Ascending aorta (tissue), 2 donors: ENCODE measurements at regions not wholly inside any gene's neighbourhood (a gene's known extent, or its start where the extent isn't known, plus 50 kb on each side); places are given as distances from the start of the nearest gene placed in this dataset.

Experiments used
- DNase-seq, 2 donors: peaks; one replicate each; pipeline ENCODE4 v3.0.0-alpha.2; 2019; ENCODE audit warnings: low spot score in 2 of 2
- H3K27ac ChIP-seq, 2 donors: fragments of 200-600 bp; sonication (generic); one replicate each; pipeline ENCODE4 v1.5.1; 2016 to 2017; ENCODE audit warnings: mild to moderate bottlenecking in 1 of 2
- H3K27me3 ChIP-seq: fragments of 200-600 bp; sonication (generic); one replicate; pipeline ENCODE4 v1.5.1; 2017
- H3K36me3 ChIP-seq, 2 donors: fragments of 200-600 bp; sonication (generic); one replicate each; pipeline ENCODE4 v1.5.1; 2016
- H3K4me1 ChIP-seq, 2 donors: fragments of 200-600 bp; sonication (generic); one replicate each; pipeline ENCODE4 v1.5.1; 2016 to 2017; ENCODE audit warnings: mild to moderate bottlenecking in 1 of 2
- H3K4me3 ChIP-seq, 2 donors: fragments of 200-600 bp; sonication (generic); one replicate each; pipeline ENCODE4 v1.5.1; 2016 to 2017; ENCODE audit warnings: mild to moderate bottlenecking in 1 of 2
- H3K9me3 ChIP-seq, 2 donors: fragments of 200-600 bp; sonication (generic); one replicate each; pipeline ENCODE4 v1.5.1; 2016
- CTCF ChIP-seq, 3 experiments: fragments of 200-600 bp in 2 of 3; fragments of 450-650 bp in 1 of 3; sonication (generic) in 2 of 3; IDR thresholded peaks; one replicate each; pipeline ENCODE4 v1.5.1; 2016 to 2019; ENCODE audit warnings: antibody characterized with exemption in 3 of 3, mild to moderate bottlenecking in 1 of 3, moderate library complexity in 1 of 3
- intact Hi-C: fragments of 100-400 bp; cut with DNase I; formaldehyde crosslinking; loops from one replicate; pipeline ENCODE4 v1.15.1; 2023

- Histone ChIP-seq H3K4me1 (no peaks in the 10 kb centered on the region), H3K27me3 (no peaks in the 10 kb centered on the region), H3K36me3 (no peaks in the 10 kb centered on the region), H3K4me3 (no peak overlapping the region), H3K27ac (no peak overlapping the region), H3K9me3 (no peaks in the 10 kb centered on the region)
- intact Hi-C loops = no loop called here
- DNase-seq = no peak
- TF ChIP-seq CTCF (IDR thresholded peaks at IDR 0.05) = no peak
These were observed 823.2 kb downstream of the TLE1 start for GRCh38 chr9:80866121-80866520.

DNA sequence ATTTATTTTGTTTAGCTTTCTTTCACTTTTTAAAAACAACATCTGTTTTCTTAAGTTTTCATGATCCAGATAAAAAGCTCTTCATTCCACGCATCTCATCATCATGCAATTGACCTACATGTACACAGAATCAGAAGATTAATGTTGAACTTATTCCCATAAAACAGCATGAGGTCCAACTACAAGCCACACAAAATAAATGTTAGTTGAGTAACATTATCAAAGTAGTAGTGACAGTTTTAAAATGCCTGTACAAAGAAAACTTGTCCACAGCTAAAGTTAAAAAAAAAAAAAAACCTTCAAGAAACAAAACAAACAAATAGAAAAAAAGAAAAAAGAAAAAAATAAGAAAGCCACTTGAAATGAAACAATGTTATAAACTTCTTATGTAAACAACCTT lies 846.3 kb downstream of the TLE1 start:
- Histone ChIP-seq H3K36me3 (no peaks in the 10 kb centered on the region), H3K4me1 (no peaks in the 10 kb centered on the region), H3K9me3 (no peaks in the 10 kb centered on the region), H3K27ac (no peak overlapping the region), H3K27me3 (no peaks in the 10 kb centered on the region), H3K4me3 (no peak overlapping the region)
- no peak for TF ChIP-seq CTCF (IDR thresholded peaks at IDR 0.05)
- intact Hi-C loops = no loop called here
- no peak for DNase-seq

DNA sequence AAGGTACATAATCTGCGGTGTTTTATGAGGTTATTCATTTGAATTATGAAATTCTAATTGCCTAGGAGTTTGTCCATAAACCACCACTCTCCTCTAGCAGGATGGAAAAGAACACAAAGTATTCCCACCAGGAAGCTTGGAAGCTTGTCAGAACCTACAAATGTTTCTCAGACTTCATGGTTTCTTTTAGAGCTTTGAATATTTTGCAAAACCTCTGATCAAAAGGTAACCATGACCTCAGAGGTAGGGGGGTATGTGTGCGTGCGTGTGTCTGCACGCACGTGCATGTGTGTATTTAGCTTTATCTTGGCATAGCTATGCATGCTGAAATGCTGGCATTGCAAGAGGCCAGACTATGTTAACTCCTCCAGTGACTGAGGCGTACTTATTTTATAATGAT lies 847.0 kb downstream of the TLE1 start:
- Histone ChIP-seq H3K4me3 (no peak overlapping the region), H3K36me3 (no peaks in the 10 kb centered on the region), H3K27ac (no peak overlapping the region), H3K9me3 (no peaks in the 10 kb centered on the region), H3K27me3 (no peaks in the 10 kb centered on the region), H3K4me1 (no peaks in the 10 kb centered on the region)
- intact Hi-C loops = no loop called here
- DNase-seq = no peak
- TF ChIP-seq CTCF (IDR thresholded peaks at IDR 0.05) = no peak

GRCh38 chr9:80841888-80842287 lies 847.5 kb downstream of the TLE1 start:
- H3K27ac ChIP-seq = no peak overlapping the region
- DNase-seq = no peak
- H3K4me1 ChIP-seq = no peaks in the 10 kb centered on the region
- no peaks in the 10 kb centered on the region for H3K27me3 ChIP-seq
- no peak for TF ChIP-seq CTCF (IDR thresholded peaks at IDR 0.05)
- H3K4me3 ChIP-seq = no peak overlapping the region
- no peaks in the 10 kb centered on the region for H3K9me3 ChIP-seq
- H3K36me3 ChIP-seq = no peaks in the 10 kb centered on the region
- intact Hi-C loops = no loop called here

GRCh38 chr9:80839821-80840675 lies 849.3 kb downstream of the TLE1 start:
- no peak for DNase-seq
- no peak overlapping the region for H3K4me3 ChIP-seq
- H3K27ac ChIP-seq = no peak overlapping the region
- no peaks in the 10 kb centered on the region for H3K4me1 ChIP-seq
- H3K27me3 ChIP-seq = no peaks in the 10 kb centered on the region
- H3K36me3 ChIP-seq = no peaks in the 10 kb centered on the region
- no peaks in the 10 kb centered on the region for H3K9me3 ChIP-seq
- intact Hi-C loops = no loop called here
- TF ChIP-seq CTCF (IDR thresholded peaks at IDR 0.05) = no peak
